ENCODE measurements at regions not wholly inside any gene's neighbourhood (a gene's known extent, or its start where the extent isn't known, plus 50 kb on each side); places are given as distances from the start of the nearest gene placed in this dataset.
A peak's percentile ranks its signal among the peaks of the same experiment; 100 is the strongest.

DNA sequence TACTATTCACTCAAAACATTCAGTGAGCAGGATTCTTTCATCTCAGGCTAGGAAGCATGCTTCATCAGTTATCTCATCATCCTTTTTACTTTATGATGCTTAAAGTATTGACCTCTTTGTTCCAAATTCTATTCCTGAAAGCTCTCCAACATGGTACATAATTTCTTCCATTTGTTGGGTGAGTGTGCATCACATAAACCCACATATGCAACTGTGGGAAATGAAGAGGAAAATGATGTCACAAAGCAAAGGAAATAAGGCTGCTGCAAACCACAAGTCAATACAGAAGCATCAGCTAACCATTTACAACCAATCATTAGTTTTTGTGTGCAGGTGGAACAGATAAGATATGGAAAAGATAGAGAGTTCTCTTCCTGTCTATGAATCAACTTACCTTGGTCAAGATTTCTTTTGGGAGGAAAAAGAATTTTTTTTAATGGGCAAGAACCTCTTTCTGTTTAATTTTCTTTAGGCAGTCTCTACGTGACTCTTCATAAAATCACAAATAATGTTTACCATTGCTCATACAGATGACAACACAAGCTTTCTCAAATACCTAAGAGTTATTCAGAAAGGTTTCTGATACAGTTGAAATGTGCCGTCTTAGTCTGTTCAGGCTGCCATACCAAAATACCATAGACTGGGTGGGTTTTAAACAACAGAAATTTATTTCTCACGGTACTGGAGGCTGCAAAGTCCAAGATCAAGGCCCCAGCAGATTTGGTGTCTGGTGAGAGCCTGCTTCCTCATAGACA, 259.9 kb downstream of the ADGRG6 start:
- DNase-seq = no peak

GRCh38 chr6:142562865-142563264, 261.1 kb downstream of the ADGRG6 start:
- DNase-seq = no peak

DNA sequence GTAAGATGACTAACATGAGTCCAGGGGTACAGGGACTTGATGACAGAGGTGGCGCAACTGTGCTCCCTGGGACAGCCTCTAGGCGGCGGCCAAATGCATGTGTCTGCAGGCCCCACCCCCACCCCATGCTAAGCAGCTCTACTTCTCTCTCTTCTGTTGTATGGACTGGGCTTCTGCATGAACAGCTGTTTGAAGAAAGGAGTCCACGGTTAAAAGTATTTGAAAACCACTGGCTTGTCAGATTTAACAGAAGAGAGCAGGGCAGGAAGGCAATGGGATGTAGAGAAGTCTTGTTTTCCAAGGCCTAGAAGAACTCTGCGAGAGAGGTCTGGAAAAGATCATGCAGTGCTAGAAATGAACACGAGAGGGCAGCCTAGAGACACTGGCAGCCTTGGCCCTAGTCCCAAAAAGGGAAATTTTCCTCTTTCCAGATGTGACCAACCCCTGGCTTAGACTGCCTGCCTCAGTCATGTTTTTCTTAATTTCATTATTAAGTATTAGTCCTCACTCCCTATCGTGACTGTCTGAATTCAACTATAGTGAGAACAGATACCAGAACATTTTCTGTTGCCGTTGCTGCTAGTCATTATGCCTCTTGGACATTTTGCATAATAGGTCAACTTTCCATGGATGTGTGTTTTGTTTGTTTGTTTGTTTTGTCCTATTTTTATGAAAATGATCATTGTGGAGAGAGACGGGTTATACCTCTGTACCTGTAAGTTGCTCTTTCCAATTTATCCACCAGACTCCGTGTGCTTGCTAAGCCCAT, 265.0 kb downstream of the ADGRG6 start:
- DNase-seq = peak; percentile 8

DNA sequence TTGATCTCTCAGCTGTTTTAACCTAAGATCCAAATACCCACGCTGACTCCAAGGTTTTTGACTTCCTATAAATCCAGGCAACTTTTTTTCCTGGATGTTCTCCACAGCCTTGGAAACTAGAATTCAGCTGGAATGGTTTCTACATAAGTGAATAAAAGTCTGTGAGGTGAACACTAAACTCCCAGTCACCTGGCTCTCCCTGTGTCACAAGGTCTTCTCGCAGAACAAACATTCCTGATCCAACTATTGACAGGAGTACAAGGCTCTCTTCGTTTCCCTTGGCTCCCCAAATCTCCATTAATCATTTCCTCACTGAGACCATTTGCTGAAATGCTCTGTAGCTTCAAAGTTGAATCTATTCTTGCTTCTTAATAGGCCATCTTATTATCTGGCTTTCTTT, 265.7 kb downstream of the ADGRG6 start:
- no peak for DNase-seq

GRCh38 chr6:142568857-142569597, 267.2 kb downstream of the ADGRG6 start:
- no peak for DNase-seq

- DNase-seq = no peak
These were observed 267.9 kb downstream of the ADGRG6 start for GRCh38 chr6:142569676-142570075.

DNA sequence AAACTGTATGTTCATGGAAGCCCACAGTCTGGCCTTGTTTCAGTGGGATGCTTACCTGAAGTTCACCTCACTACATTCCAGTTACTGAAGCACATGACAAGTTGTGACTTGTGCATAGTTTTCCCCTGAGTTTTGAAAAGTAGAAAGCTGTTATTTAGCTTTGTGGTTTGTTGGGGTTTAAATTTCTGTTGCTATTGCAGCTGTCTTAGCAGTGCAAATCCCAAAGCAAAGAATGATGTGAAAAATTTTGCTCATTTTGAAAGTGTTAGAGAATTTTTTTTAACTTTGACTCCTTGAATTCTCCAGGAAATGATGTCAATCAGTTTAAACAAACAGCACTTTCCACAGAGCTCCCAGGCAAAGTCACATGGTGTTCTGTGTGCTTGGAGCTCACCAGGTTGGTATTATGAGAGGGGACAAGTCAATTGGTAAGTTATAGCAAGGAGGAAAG, 268.4 kb downstream of the ADGRG6 start:
- no peak for DNase-seq

DNA sequence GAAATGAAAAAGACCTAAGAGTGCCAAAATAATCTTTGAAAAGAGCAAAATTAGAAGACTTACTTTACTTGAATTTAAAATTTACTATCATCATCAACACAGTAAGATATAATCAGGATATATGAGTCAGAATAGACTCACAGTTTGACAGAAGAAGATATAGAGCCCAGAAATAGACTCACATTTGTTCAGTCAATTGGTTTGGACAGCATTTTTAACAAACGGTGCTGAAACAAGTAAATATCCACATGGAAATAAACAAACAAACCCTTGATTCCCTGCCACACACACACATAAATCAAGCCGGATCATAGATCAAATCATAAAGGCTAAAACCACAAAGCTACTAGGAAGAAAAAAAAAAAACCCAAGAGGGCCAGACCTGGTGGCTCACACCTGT, 291.1 kb downstream of the ADGRG6 start:
- no peak for DNase-seq

DNA sequence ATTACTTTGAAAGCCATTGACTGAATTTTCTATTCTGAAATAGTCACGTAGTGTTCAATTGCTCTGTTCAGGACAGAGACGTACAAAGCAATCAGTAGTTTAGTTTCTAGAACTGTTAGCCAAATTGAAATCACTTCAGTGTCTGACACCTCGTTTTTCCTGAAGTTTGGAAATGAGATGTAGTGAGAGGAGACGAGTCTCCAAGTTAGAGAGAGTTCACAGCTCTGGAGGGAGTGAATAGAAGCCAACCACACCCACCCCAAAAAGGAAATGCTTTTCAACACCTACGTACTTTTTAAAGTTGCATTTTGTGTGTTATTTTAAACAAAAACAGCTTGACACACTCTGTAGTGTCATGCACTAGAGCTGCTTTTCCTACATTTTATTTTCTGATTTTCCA, 296.0 kb downstream of the ADGRG6 start:
- DNase-seq = no peak

- no peak for DNase-seq
These were observed 299.6 kb downstream of the ADGRG6 start for GRCh38 chr6:142601427-142601826.

DNA sequence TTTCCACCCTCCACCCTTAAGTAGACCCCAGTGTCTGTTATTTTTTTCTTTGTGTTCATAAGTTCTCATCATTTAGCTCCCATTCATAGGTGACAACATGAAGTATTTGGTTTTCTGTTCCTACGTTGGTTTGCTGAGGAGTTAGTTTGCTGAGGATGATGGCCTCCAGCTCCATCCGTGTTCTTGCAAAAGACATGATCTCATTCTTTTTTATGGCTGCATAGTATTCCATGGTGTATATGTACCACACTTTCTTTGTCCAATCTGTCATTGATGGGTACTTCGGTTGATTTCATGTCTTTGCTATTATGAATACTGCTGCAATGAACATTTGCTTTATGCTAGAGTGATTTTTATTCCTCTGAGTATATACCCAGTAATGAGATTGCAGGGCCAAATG, 301.2 kb downstream of the ADGRG6 start:
- no peak for DNase-seq

DNA sequence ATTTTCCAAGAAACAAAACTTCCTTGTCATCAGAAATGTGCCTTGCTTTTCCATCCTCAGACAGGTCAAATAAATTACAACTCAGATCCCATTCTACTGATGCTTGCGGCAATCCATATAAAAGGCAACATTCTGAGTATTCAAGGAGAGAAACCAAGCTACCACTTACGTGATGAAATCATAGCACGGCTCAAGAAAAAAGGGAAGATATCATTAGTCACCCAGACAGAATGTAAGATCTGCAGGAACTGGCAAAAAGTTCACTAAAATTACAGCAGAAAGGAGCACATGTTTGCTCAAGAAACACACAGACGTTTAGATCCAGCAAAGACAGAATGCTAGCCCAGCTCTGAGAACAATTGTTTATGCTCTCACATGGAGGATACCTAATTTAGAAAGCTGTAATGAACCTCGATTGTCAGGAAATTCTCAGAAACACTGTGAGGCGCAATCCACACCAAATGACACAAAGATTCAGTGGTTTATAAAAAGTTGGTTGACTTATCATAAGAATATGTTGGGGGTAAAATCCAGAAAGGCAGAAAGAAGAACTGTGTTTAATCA, 304.2 kb downstream of the ADGRG6 start:
- no peak for DNase-seq

- no peak for DNase-seq
These were observed 311.1 kb downstream of the ADGRG6 start for GRCh38 chr6:142612956-142613355.

- no peak for DNase-seq
These were observed 312.2 kb downstream of the ADGRG6 start for GRCh38 chr6:142613981-142614380.

GRCh38 chr6:142617158-142617557, 315.4 kb downstream of the ADGRG6 start:
- DNase-seq = no peak

GRCh38 chr6:142621822-142622221, 320.0 kb downstream of the ADGRG6 start:
- DNase-seq = no peak

DNA sequence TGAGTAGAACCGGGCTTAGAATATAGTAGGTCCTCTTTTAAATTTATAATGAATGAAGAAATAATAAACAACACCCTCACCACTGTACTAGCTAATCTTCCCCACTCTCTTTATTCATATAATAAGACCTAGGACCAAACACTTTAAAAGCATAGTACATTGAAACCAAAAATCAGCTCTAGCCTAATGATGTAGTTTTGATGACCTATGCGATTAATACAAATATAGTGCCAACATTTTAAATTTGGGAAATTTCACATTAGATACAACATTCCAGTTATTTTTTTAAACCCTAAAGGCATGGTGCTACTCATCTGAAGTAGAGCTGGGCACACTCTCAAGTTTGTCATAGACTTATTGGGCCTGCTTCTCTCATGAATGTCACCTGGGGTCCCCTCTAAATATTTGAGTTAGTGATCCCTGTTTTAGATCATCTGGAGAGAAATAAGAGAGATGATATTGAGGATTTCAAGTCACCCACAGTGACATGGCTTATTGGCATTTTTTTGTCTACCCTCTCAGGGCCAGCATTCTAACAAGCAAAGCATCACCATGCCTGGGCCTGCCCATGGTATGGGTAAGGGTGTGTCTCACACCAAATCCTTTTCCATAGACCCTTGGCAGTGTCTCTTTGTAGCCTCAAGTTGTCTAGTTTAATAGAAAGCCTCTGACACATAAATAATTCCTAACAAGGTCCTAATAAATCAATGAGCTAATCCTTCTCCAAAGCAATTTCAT, 319.8 kb downstream of the HIVEP2 start:
- DNase-seq = no peak

- no peak for DNase-seq
These were observed 317.5 kb downstream of the HIVEP2 start for GRCh38 chr6:142627474-142627873.

DNA sequence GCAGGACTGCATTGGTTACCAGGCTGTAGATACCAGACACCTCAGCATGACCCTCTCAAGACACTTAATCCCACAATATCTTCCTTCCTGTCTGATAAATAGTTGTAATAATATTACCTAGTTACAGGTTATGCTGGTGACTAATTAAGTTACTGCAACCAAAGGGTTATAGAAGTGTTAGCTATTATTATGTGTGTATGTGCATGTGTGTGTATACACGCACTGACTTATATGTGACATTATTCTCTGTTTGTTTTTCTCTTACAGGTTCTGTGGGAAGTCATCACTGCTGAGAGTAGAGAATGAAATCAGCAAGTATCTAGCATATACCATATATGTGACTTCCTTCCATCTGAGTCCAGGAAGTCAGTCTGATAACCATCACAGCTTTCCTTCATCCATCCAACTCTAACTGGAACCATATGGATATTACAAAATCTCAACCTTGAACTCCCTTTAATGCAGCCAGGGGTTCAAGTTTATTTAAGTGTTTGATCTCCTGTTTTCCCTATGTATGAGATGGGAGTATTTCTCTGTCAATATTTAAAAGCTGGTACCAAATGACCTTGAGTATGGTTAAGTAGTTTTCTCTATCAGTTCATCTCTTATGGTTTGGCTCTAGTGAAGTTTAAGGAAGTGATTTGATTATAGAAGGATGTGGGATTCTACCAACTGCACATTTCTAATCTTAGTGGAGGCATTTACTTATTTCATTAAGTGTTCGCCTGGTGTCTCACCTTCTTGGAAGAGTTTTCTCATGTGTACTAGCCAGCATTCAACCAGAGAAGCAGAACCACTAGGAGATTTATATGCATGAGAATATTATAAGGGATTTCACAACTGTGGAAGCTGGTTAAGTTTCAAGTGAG, 313.2 kb downstream of the HIVEP2 start:
- DNase-seq = no peak

DNA sequence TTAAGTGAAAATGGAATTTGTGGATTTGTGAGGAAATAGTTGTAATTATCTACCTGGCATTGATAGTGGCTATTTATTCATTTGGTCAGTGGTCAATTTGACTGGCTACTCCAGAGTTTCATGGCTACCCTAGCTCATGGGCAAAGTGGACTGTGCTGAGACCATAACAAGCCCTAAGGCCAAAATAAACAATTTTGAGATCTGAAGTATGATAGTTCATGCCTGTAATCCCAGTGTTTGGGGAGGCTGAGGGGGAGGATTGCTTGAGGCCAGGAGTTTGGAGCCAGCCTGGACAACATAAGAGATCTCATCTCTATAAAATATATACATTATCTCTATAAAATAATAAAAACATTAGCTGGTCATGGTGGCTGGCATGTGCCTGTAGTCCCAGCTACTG, 311.7 kb downstream of the HIVEP2 start:
- no peak for DNase-seq

DNA sequence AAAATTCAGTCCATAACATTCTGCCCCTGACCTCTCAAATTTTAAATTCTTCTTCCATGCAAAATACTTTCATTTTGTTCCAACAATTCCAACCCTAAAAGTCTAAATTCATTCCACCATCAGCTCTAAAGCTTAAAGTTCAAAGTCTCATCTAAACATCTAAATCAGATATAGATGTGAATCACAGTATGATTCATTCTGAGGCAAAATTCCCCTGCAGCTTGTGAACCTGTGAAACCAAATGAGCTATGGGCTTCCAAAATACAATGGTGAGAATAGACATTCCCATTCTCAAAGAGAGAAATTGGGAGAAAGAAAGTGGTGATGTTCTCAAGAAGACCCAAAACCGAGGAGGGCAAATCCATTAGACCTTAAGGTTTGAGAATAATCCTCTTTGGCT, 309.8 kb downstream of the HIVEP2 start:
- DNase-seq = no peak

Data from NCI-H774 (cell line).